HG03095 (cell line): ENCODE measurements at regions not wholly inside any gene's neighbourhood (a gene's known extent, or its start where the extent isn't known, plus 50 kb on each side); places are given as distances from the start of the nearest gene placed in this dataset.
A peak's percentile ranks its signal among the peaks of the same experiment; 100 is the strongest.
"Not testable (repeated sequence)": the region's sequence is repeated elsewhere in the genome, so short reads cannot be mapped to it uniquely, and the experiment has no call there.

ENCODE experiments used
- ATAC-seq: cut with Tn5 transposase; IDR thresholded peaks from one replicate; pipeline ENCODE4 v1.9.1; 2021; ENCODE audit warnings: moderate library complexity; ENCODE audit not compliant: unreplicated experiment

DNA sequence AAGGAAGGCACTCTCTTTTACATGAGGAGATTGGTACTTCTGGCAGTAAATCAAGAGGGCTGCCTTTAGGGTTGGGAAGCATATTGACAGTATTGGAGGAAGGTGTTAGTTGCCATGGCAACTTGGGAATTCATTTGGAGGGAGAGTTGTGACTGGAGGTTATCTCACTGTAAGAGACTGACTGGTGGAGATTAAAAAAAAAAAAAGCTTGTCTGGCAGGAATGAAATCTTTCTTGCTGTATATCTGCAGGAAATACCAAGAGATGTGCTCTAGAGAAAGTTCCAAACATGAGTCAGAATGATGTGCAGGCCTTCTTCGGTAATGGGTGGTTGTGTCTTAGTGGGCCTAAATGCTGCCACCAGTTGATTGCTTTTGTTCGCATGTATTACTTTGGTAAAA, 59.8 kb upstream of the FAM72C start:
- ATAC-seq: not testable (repeated sequence)

DNA sequence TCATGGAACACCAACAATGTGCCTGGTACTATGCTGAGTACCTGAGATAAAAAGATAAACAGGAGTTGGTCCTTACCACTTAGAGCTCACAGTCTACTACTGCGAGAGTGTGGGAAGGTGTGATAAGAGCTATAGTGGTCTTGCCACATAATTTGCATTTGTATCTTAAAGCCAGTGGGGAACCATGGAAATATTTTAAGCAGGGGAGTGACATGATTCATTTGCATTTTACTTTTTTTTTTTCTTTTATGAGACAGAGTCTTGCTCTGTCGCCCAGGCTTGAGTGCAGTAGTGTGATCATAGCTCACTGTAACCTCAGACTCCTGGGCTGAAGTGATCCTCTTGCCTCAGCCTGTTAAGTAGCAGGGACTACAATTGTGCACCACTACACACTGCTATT, 54.2 kb upstream of the FAM72C start:
- peak; percentile 79 for ATAC-seq

- not testable (repeated sequence) for ATAC-seq
Measured at GRCh38 chr1:144021690-144022384, 50.1 kb upstream of the FAM72C start.
